Ascending aorta (tissue), 2 donors: ENCODE measurements at regions not wholly inside any gene's neighbourhood (a gene's known extent, or its start where the extent isn't known, plus 50 kb on each side); places are given as distances from the start of the nearest gene placed in this dataset.

Experiments
- DNase-seq, 2 donors: peaks; one replicate each; pipeline ENCODE4 v3.0.0-alpha.2; 2019; ENCODE audit warnings: low spot score in 2 of 2
- H3K27ac ChIP-seq, 2 donors: fragments of 200-600 bp; sonication (generic); one replicate each; pipeline ENCODE4 v1.5.1; 2016 to 2017; ENCODE audit warnings: mild to moderate bottlenecking in 1 of 2
- H3K27me3 ChIP-seq: fragments of 200-600 bp; sonication (generic); one replicate; pipeline ENCODE4 v1.5.1; 2017
- H3K36me3 ChIP-seq, 2 donors: fragments of 200-600 bp; sonication (generic); one replicate each; pipeline ENCODE4 v1.5.1; 2016
- H3K4me1 ChIP-seq, 2 donors: fragments of 200-600 bp; sonication (generic); one replicate each; pipeline ENCODE4 v1.5.1; 2016 to 2017; ENCODE audit warnings: mild to moderate bottlenecking in 1 of 2
- H3K4me3 ChIP-seq, 2 donors: fragments of 200-600 bp; sonication (generic); one replicate each; pipeline ENCODE4 v1.5.1; 2016 to 2017; ENCODE audit warnings: mild to moderate bottlenecking in 1 of 2
- H3K9me3 ChIP-seq, 2 donors: fragments of 200-600 bp; sonication (generic); one replicate each; pipeline ENCODE4 v1.5.1; 2016
- CTCF ChIP-seq, 3 experiments: fragments of 200-600 bp in 2 of 3; fragments of 450-650 bp in 1 of 3; sonication (generic) in 2 of 3; IDR thresholded peaks; one replicate each; pipeline ENCODE4 v1.5.1; 2016 to 2019; ENCODE audit warnings: antibody characterized with exemption in 3 of 3, mild to moderate bottlenecking in 1 of 3, moderate library complexity in 1 of 3
- intact Hi-C: fragments of 100-400 bp; cut with DNase I; formaldehyde crosslinking; loops from one replicate; pipeline ENCODE4 v1.15.1; 2023

- no peak for DNase-seq
- intact Hi-C loops = no loop called here
- Histone ChIP-seq H3K36me3 (no peaks in the 10 kb centered on the region), H3K4me3 (no peak overlapping the region), H3K27me3 (no peaks in the 10 kb centered on the region), H3K9me3 (no peaks in the 10 kb centered on the region), H3K27ac (no peak overlapping the region), H3K4me1 (no peaks in the 10 kb centered on the region)
- TF ChIP-seq CTCF (IDR thresholded peaks at IDR 0.05) = no peak
Measured at GRCh38 chr4:152118819-152119553, 358.2 kb upstream of the GATB start.

GRCh38 chr4:152117933-152118507 is 357.2 kb upstream of the GATB start:
- peak in 1 of 2 donors; percentile 42 for DNase-seq
- Histone ChIP-seq H3K9me3 (no peaks in the 10 kb centered on the region), H3K27ac (no peak overlapping the region), H3K4me1 (no peaks in the 10 kb centered on the region), H3K36me3 (no peaks in the 10 kb centered on the region), H3K27me3 (no peaks in the 10 kb centered on the region), H3K4me3 (no peak overlapping the region)
- no peak for TF ChIP-seq CTCF (IDR thresholded peaks at IDR 0.05)
- intact Hi-C loops = no loop called here

GRCh38 chr4:152117520-152117919 is 356.7 kb upstream of the GATB start:
- DNase-seq = no peak
- intact Hi-C loops = no loop called here
- no peaks in the 10 kb centered on the region for H3K4me1 ChIP-seq
- no peaks in the 10 kb centered on the region for H3K9me3 ChIP-seq
- H3K27ac ChIP-seq = no peak overlapping the region
- no peak overlapping the region for H3K4me3 ChIP-seq
- no peaks in the 10 kb centered on the region for H3K27me3 ChIP-seq
- no peak for TF ChIP-seq CTCF (IDR thresholded peaks at IDR 0.05)
- H3K36me3 ChIP-seq = no peaks in the 10 kb centered on the region

GRCh38 chr4:152117054-152117453 is 356.2 kb upstream of the GATB start:
- H3K9me3 ChIP-seq = no peaks in the 10 kb centered on the region
- peak in 1 of 2 donors; percentile 31 for DNase-seq
- intact Hi-C loops = no loop called here
- no peaks in the 10 kb centered on the region for H3K4me1 ChIP-seq
- no peaks in the 10 kb centered on the region for H3K36me3 ChIP-seq
- no peaks in the 10 kb centered on the region for H3K27me3 ChIP-seq
- H3K4me3 ChIP-seq = no peak overlapping the region
- no peak overlapping the region for H3K27ac ChIP-seq
- no peak for TF ChIP-seq CTCF (IDR thresholded peaks at IDR 0.05)

- no peaks in the 10 kb centered on the region for H3K36me3 ChIP-seq
- intact Hi-C loops = no loop called here
- H3K4me3 ChIP-seq = no peak overlapping the region
- H3K4me1 ChIP-seq = no peaks in the 10 kb centered on the region
- H3K27me3 ChIP-seq = no peaks in the 10 kb centered on the region
- no peaks in the 10 kb centered on the region for H3K9me3 ChIP-seq
- TF ChIP-seq CTCF (IDR thresholded peaks at IDR 0.05) = no peak
- peak in 1 of 2 donors; percentile 59 for DNase-seq
- no peak overlapping the region for H3K27ac ChIP-seq
Measured at GRCh38 chr4:152115794-152116193, 355.0 kb upstream of the GATB start.
